ENCODE measurements at regions not wholly inside any gene's neighbourhood (a gene's known extent, or its start where the extent isn't known, plus 50 kb on each side); places are given as distances from the start of the nearest gene placed in this dataset.
"Not testable (repeated sequence)": the region's sequence is repeated elsewhere in the genome, so short reads cannot be mapped to it uniquely, and the experiment has no call there.

DNA sequence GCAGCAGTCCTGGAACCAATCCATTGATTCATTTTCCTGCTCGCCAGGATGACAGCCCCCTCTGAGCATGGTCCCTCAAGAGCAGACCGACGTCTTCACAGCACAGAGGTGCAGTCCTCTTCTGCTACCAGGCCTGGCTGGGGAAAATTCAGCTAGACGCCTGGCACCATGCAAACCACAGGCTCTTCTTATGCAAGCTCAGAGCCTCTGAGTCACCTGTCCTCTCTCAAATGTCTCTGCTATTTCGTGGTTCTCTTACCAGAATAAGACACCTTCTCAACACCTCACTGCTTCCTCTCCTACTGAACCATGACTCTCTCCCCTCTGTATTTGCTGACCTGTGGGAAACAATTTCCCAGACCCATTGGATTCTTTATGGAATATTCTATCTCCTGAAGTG, 79.8 kb upstream of the CYRIA start:
- peak; percentile 95 to 98 for DNase-seq

GRCh38 chr2:16744521-16744920, 78.9 kb upstream of the CYRIA start:
- DNase-seq = no peak

DNA sequence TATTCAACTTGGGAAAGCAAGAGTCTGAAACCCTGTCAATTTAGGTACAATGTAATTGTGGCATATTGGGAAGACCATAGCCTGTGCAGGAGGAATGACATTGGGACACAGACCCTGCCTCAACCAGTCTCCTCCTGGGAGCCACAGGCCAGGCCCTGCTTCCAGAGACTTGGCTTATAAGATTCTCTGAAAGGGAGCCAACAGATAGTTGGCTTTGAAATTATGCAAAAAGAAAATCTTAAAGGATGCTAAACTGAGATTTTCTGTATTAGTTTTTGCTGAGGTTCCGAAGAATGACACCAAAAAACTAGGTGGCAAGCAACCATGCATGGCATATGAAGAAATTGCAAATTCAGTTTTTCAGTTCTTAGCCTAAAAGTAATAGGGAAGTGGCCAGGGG, 76.4 kb upstream of the CYRIA start:
- DNase-seq = no peak

DNA sequence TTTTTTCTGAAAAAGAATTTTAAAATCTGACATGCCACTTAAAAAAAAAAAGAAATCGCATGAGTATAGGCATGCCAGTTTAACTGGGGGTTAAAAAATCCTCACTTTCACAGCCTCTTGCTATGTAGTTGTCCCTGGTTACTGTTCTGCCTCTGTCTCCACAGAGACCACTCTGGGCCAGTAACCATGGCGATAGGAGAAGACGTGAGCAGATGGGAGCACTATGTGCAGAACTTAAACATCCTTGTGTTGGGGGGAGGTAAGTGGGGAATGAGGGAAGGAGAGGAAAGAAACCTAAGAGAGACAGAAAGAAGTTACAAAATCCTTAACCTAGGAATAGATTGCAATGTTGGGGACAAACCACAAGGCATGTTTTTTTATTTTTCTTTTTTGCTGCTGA, 75.9 kb upstream of the CYRIA start:
- no peak for DNase-seq

DNA sequence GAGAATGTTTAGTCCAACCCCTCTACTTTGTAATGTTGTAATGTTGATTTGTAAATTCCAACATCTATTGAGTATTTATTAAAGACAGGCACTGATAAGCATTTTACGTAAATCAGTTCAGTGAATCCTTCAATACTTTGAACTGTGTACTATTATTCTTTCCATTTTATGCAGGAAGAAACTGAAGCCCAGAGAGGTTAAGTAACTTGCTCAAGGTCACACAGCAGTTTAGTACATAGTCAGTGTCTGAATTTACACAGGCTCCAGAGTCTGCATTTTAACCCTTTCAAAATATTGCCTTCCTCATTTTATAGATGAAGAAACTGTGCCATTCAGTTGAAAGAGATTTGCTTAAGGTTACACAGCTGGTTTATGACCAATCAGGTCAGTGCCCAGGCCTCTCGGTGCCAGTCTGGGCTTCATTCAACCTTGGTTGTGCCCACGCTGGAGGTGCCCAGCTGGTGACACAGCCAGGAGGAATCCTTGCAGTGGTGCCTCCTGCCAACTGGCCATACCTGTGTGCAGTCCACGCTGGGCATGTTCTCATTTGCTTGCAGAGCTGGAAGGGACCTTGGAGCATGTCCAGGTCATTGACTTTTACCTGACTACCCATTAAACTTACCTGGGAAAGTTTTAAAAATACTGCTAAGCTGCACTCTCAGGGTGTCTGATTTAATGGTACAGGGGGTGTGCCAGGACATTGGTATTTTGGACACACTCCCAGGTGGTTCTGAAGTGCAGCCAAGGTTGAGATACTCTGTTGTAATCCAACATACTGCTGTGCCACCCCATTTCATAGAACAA, 74.3 kb upstream of the CYRIA start:
- no peak for DNase-seq

DNA sequence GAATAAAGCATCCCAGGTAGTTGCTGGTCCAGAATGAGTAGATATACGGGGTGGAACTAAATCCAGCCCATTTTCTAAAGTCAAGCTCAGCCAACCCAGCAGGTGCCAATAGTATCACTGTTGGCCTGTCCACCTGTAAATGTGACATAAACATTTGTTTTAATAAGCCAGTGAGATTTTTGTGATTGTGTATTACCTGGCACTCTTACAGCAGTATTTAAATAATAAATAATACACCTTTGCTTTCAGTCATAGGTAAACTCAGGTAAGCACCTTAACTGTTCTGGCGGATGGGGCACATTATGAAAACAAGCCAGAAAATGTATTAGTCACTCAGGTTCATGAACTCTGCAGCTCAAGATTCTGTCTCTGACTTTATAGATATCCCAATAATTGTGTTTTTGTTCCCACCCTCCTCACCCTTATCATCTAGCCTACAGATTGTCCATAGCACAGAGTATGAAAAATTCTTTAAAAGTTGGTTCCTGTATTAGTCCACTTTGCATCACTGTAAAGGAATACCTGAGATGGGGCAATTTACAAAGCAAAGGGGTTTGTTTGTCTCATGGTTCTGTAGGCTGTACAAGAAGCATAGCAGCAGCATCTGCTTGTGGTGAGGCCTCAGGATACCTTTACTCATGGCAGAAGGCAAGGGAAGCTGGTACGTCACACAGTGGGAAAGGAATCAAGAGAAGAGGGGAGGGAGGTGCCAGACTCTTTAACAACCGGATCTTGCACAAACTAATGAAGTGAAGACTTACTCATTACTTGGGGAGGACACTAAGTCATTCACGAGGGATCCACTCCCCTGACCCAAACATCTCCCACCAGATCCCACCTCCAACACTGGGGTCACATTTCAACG, 73.0 kb upstream of the CYRIA start:
- DNase-seq = no peak

GRCh38 chr2:16737812-16738211, 72.2 kb upstream of the CYRIA start:
- DNase-seq = no peak

DNA sequence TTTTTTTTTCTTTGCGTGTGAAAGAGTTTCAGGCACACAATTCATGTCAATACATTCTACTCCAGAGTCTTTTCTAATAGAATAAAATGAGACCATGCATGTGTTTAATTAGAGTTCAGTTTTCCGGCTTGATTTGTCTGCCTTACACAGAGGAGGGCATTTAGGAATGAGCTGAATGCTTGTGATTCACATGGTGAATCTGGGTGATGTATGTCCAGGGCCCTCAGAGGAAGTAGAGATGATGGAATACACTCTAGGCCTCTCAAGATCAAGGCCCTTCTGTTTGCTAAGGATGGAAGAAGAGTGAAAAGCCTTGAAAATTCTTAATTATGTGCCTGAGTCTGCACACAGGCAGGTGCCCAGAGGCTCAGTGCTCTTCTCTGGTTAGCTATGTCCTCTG, 71.0 kb upstream of the CYRIA start:
- DNase-seq = no peak

DNA sequence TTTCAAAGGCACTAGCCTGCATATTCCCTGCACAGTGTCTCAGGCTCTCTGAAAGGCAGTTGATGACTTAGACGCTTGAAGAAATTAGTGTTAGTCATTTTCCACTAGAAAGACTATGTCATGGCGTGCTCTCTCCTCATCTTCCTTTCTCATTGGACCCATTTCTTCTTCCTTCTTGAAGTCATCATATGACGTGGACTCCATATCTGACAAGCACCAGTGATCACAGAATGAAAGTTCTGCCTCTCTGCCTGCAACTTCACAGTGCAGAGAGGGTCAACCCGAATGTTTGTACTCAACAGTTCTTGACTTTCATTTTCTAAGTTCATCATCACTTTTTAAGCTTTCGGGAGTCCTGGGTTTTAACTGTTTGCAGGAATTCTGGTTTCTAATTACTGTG, 63.7 kb upstream of the CYRIA start:
- DNase-seq = no peak

GRCh38 chr2:16728351-16729136, 62.9 kb upstream of the CYRIA start:
- no peak for DNase-seq

DNA sequence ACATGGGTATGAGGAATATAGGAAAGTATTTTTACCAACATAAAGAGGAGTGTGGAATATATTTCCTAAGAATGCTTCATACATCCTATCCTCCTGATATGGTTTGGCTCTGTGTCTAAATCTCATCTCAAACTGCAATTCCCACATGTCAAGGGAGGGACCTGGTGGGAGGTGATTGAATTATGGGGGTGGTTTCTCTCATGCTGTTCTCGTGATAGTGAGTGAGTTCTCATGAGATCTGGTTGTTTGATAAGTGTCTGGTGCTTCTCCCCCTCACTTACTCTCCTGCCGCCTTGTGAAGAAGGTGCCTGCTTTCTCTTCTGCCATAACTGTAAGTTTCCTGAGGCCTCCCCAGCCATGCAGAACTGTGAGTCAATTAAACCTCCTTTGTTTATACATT, 62.2 kb upstream of the CYRIA start:
- DNase-seq = not testable (repeated sequence)

DNA sequence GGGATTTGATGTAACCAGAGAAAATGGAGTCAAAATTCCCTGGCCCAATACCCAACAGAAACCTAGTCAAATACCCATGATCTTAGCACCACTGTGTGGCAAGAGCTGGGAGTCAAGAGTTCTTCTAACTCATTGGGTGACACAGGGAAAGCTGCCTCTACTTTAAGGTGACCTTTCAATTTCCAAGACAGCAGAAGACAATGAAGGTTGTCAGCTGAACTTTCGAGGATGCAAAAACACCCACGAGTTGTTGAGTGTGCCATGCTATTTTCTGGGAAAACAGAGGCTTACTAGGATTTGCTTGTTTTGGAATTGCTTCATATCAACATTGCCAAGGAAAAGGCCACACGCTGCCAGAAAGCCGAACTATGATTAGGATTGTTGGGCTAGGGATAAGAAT, 61.6 kb upstream of the CYRIA start:
- DNase-seq = peak; percentile 93 to 98

GRCh38 chr2:16726577-16726976, 60.9 kb upstream of the CYRIA start:
- no peak for DNase-seq

GRCh38 chr2:16726147-16726546, 60.5 kb upstream of the CYRIA start:
- DNase-seq = no peak

- no peak for DNase-seq
Observed at GRCh38 chr2:16725549-16725948, 59.9 kb upstream of the CYRIA start.

DNA sequence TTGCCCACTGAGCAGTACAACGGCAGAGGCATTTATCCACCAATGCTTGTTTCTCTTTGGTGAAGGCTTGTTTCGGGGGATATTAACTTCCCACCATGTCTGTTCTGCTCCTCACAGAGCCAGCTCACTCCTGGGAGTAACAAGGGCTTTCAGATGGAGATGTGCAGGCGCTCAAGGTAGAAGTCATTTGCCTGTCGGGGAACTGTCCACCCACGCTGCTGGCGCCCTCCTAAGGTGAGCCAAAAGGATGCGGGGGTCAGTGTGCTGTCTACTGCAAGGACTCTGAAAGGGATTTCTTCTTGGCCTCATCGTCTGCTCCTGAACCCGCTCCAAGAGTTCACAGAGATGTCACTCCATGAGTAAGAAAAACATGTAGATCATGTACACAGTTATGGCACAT, 57.0 kb upstream of the CYRIA start:
- DNase-seq = peak; percentile 99 to 100

- no peak for DNase-seq
Observed at GRCh38 chr2:16722126-16722525, 56.5 kb upstream of the CYRIA start.

GRCh38 chr2:16721529-16721928, 55.9 kb upstream of the CYRIA start:
- not testable (repeated sequence) for DNase-seq

DNA sequence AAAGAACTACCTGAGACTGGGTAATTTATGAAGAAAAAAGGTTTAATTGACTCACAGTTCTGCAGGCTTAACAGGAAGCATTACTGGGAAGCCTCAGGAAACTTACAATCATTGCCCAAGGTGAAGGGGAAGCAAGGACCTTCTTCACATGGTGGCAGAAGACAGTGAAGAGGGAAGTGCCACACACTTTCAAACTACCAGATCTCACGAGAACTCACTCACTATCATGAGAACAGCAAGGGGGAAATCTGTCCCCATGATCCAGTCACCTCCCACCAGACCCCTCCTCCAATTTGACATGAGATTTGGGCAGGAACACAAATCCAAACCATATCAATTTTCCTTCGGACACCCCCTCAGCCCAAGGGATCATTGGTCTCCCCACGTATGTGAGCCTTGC, 55.1 kb upstream of the CYRIA start:
- DNase-seq = not testable (repeated sequence)

DNA sequence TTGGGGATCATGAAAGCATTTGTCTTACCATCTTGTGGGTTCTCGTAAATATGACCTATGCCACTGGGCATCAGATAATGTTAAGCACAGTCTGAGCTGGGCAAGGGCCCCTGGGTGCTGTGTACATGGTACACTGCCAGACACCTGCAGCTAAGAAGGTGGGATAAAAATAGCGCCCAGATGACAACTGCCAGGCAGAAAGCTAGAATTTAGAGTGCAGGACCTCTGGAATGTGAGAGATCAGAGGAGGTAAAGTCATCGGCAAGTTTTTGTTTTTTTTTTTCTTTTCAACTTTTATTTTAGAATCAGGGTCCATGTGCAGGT, 53.8 kb upstream of the CYRIA start:
- DNase-seq = no peak

DNA sequence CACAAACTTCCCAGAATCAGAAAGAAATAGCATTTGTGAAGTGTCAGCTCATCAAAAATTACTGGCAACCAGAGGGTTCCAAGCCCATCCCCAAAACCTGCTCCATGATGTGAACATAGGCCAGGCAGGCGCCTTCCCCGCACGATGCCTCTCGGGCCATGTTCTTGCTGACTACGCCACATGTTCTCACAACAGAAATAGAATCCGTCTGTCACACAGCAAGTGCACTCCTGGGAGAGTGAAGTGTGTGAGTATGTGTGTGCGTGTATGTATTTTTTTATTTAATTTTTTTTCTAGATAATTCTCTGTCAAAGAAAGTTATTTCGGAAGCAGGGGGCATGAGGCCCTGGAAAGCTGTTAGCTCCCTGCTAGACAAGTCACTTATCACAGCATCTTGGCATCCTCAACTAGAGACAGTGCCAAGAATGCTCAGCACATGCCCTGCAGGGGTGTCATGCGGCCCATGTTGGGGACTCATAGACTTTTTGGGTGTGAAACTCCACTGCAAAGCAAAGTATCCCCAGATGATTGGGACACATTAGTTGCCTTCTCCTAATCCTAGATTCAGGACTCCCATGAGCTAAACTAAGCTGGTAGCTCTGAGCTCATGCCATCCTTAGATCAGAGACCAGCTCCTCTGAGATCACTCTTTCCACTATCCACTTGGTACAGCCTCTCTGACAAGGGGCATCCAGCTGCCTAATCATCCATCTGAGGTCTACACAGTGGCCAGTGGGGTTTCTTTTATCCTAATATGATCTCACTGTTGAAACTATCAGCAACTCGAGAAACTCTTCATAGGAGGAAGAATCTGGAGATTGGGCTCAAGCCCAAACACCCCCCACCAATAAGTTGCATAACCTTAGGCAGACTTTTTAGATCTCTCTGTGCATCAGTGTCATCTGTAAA, 53.2 kb upstream of the CYRIA start:
- DNase-seq = no peak

DNA sequence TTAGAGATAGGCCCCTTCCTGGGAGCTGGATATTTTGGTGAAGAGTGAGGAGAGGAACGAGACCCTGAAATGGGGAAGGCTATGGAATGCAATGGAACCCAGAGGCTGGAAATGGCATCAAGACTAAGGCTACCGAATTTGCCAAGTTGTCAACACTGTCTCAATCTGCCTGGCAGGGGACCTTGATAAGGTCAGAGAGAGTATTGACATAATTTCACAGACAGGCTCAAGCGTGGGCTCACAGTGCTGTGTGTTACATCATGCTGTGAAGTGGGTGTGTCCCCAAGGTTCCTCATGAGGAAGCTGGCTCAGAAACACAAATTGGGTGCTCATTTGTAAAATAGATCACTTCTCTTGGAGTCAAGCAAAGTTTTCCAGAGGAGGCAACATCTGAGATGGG, 51.8 kb upstream of the CYRIA start:
- no peak for DNase-seq

GRCh38 chr2:16716944-16717343, 51.3 kb upstream of the CYRIA start:
- no peak for DNase-seq

Data from NCI-H526 (cell line).